ENCODE measurements at regions not wholly inside any gene's neighbourhood (a gene's known extent, or its start where the extent isn't known, plus 50 kb on each side); places are given as distances from the start of the nearest gene placed in this dataset.

DNA sequence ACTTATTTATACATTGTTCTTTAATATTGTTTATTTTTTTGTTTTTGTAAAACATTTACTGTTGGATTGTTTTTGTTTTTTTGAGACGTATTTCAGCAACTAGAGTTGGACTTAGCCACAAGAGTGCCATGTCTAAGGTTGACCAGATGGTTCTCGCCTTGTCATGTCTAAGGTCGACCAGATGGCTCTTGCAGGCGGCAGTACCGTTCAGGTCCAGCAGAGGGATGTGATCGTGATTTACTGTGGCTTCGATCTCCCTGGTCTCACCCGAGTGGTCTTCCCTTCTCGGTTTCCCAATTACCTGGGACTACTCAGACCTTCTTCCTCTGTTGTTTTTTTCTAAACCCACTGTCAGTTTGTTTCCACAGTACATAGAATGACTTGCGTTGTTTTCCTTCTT lies 1438.6 kb downstream of the UQCRFS1 start:
- no peak overlapping the region for H3K27ac ChIP-seq
- DNase-seq (no peak), ATAC-seq (no peak)
- H3K27me3 ChIP-seq = no peaks in the 10 kb centered on the region
- H3K4me3 ChIP-seq = no peak overlapping the region
- TF ChIP-seq POLR2A (IDR thresholded peaks at IDR 0.05) = no peak
- TF ChIP-seq, protein P1, sequence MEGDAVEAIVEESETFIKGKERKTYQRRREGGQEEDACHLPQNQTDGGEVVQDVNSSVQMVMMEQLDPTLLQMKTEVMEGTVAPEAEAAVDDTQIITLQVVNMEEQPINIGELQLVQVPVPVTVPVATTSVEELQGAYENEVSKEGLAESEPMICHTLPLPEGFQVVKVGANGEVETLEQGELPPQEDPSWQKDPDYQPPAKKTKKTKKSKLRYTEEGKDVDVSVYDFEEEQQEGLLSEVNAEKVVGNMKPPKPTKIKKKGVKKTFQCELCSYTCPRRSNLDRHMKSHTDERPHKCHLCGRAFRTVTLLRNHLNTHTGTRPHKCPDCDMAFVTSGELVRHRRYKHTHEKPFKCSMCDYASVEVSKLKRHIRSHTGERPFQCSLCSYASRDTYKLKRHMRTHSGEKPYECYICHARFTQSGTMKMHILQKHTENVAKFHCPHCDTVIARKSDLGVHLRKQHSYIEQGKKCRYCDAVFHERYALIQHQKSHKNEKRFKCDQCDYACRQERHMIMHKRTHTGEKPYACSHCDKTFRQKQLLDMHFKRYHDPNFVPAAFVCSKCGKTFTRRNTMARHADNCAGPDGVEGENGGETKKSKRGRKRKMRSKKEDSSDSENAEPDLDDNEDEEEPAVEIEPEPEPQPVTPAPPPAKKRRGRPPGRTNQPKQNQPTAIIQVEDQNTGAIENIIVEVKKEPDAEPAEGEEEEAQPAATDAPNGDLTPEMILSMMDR (IDR thresholded peaks at IDR 0.05) = no peak
- no peaks in the 10 kb centered on the region for H3K4me1 ChIP-seq
- no peaks in the 10 kb centered on the region for H3K9me3 ChIP-seq
- intact Hi-C loops (cut with DNase I) = no loop called here
- H3K36me3 ChIP-seq = no peaks in the 10 kb centered on the region
- WGBS (ENCODE audit: insufficient coverage, low coverage, low lambda C conversion rate, missing lambda C conversion rate) = 90% methylated on average over 9 of the region's 10 CpGs

DNA sequence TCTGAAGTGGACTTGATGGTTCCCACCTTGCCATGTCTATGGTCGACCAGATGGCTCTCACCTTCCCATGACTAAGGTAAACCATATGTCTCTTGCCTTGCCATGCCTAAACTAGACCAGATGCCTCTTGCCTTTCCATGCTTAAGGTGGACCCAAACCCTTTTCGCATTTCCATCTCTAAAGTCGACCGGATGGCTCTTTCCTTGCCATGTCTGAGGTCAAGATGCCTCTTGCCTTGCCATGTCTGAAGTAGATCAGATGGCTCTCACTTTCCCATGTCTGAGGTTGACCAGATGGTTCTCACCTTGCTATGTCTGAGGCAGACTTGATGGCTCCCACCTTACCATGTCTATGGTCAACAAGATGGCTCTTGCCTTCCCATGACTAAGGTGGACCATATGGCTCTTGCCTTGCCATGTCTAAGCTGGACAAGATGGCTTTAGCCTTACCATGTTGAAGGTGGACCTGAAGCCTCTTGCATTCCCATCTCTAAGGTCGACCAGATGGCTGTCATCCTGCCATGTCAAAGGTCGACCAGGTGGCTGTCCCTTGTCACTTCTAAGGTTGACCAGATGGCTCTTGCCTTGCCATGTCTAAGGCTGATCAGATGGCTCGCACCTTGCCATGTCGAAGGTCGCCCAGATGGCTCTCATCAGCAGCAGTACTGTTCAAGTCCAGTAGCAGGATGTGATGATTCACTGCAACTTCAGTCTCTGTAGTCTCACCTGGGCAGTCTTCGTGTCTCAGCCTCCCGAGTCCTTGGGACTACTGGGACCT lies 1439.4 kb downstream of the UQCRFS1 start:
- ATAC-seq = no peak
- TF ChIP-seq, protein P1 (IDR thresholded peaks at IDR 0.05) = no peak
- no peak for TF ChIP-seq POLR2A (IDR thresholded peaks at IDR 0.05)

DNA sequence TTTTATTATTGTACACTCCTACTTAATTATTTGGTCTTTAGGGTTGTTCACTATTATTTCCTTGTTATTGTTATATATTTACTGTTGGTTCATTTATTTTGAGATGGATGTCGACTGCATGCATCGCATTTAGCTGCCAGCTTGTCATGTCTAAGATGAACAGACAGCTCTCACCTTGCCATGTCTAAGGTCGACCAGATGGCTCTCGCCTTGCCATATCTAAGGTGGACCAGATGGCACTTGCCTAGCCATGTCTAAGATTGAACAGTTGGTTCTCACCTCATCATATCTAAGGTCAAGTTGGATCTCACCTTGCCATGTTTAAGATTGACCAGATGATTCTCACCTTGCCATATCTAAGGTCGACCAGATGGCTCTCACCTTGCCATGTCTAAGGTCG lies 1440.9 kb downstream of the UQCRFS1 start:
- Histone ChIP-seq H3K9me3 (no peaks in the 10 kb centered on the region), H3K27me3 (no peaks in the 10 kb centered on the region), H3K4me3 (no peak overlapping the region), H3K4me1 (no peaks in the 10 kb centered on the region), H3K27ac (no peak overlapping the region), H3K36me3 (no peaks in the 10 kb centered on the region)
- ATAC-seq = no peak
- 100% methylated on average over 4 of the region's 6 CpGs for WGBS (ENCODE audit: insufficient coverage, low coverage, low lambda C conversion rate, missing lambda C conversion rate)
- no peak for DNase-seq
- TF ChIP-seq, protein P1 (IDR thresholded peaks at IDR 0.05) = no peak
- TF ChIP-seq POLR2A (IDR thresholded peaks at IDR 0.05) = no peak
- intact Hi-C loops (cut with DNase I) = no loop called here

More for the DNA sequence above, 1439.4 kb downstream of the UQCRFS1 start:
- H3K27ac ChIP-seq = no peak overlapping the region
- H3K4me1 ChIP-seq = no peaks in the 10 kb centered on the region
- H3K27me3 ChIP-seq = no peaks in the 10 kb centered on the region
- H3K4me3 ChIP-seq = no peak overlapping the region
- no peak for DNase-seq
- intact Hi-C loops (cut with DNase I) = no loop called here
- H3K9me3 ChIP-seq = no peaks in the 10 kb centered on the region
- 48% methylated on average over 4 of the region's 11 CpGs for WGBS (ENCODE audit: insufficient coverage, low coverage, low lambda C conversion rate, missing lambda C conversion rate)
- no peaks in the 10 kb centered on the region for H3K36me3 ChIP-seq

DNA sequence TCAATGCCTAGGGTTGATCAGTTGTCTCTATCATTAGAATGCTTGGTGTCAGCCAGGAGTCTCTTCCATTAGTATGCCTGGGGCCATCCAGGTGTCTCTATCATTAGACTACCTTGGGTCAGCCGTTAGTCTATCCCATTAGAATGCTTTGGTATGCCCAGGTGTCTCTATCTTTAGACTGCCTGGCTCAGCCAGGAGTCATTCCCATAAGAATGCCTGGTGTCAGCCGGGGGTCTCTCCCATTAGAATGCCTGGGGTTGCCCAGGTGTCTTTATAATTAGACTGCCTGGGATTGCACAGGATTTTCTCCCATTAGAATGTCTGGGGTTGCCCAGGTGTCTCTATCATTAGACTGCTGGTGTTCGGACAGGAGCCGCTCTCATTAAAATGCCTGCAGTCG lies 1442.9 kb downstream of the UQCRFS1 start:
- intact Hi-C loops (cut with DNase I) = no loop called here
- no peak for TF ChIP-seq POLR2A (IDR thresholded peaks at IDR 0.05)
- TF ChIP-seq, protein P1 (IDR thresholded peaks at IDR 0.05) = no peak
- no peak overlapping the region for H3K4me3 ChIP-seq
- H3K9me3 ChIP-seq = no peaks in the 10 kb centered on the region
- WGBS (ENCODE audit: insufficient coverage, low coverage, low lambda C conversion rate, missing lambda C conversion rate) = 98% methylated on average over 4 of the region's 5 CpGs
- DNase-seq (no peak), ATAC-seq (no peak)
- H3K4me1 ChIP-seq = no peaks in the 10 kb centered on the region
- no peaks in the 10 kb centered on the region for H3K27me3 ChIP-seq
- H3K36me3 ChIP-seq = no peaks in the 10 kb centered on the region
- no peak overlapping the region for H3K27ac ChIP-seq
